ENCODE measurements at regions not wholly inside any gene's neighbourhood (a gene's known extent, or its start where the extent isn't known, plus 50 kb on each side); places are given as distances from the start of the nearest gene placed in this dataset.

DNA sequence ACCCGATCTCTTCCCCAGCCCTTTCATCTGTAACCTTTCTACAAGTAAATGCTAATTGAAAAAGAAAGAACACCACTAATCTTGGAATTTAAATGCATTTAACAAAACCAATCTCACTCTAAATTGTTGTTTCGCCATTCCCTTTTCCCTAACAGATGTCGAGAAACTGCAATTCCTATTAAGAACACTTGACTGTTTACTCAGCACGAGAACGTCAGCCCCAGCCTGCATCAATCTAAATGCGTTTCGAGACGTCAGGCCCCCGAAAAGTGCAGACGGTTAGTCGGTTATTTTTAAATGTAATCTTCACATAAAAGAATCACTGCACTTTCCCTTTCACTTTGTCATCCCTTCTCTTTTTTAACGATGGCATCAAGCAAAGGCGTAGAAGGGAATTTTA lies 837.6 kb downstream of the VRK1 start:
- TF ChIP-seq, protein P1, sequence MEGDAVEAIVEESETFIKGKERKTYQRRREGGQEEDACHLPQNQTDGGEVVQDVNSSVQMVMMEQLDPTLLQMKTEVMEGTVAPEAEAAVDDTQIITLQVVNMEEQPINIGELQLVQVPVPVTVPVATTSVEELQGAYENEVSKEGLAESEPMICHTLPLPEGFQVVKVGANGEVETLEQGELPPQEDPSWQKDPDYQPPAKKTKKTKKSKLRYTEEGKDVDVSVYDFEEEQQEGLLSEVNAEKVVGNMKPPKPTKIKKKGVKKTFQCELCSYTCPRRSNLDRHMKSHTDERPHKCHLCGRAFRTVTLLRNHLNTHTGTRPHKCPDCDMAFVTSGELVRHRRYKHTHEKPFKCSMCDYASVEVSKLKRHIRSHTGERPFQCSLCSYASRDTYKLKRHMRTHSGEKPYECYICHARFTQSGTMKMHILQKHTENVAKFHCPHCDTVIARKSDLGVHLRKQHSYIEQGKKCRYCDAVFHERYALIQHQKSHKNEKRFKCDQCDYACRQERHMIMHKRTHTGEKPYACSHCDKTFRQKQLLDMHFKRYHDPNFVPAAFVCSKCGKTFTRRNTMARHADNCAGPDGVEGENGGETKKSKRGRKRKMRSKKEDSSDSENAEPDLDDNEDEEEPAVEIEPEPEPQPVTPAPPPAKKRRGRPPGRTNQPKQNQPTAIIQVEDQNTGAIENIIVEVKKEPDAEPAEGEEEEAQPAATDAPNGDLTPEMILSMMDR (IDR thresholded peaks at IDR 0.05; ENCODE audit: insufficient read depth, missing control alignments) = no peak
- no peak for DNase-seq (ENCODE audit: insufficient read length, low spot score)
- no peak for FAIRE-seq

DNA sequence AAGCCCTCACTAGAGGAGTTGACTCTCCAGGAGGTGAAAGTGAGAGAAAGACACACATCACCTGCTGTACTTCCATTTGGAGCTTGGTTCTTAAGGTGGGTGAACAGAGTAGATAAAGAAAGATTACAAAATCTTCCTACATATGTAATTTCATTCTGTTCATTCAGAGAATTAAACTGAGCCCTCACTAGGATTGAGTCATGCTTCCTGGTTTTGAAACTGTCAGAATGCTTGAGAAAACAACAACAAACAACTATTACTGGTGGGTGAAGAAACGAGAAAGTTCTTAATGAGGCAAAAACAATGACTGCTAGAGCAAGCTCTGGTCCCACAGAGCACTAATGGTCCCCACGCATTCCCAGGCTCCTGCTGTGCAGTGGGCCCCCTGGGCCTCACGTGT lies 841.7 kb downstream of the VRK1 start:
- DNase-seq (ENCODE audit: insufficient read length, low spot score) (no peak), FAIRE-seq (no peak)
- TF ChIP-seq, protein P1 (IDR thresholded peaks at IDR 0.05; ENCODE audit: insufficient read depth, missing control alignments) = no peak

DNA sequence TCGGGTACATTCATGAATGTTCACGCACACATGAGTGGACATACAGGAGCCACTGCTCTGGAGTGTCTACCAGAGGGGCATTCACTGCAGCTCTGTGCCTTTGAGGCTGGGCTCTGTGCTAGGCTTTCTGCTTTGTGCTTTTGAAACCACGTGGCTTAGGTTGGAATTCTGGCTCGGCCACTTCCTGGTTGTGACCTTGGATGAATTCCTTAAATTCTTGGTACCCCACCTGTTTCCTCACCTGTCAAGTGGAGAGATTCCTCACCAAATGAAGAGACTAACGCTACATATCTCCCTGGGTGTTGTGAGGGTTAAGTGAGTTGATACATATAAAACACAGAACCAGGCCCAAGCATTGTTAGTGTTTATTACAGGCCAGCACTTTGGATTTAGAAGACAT lies 842.8 kb downstream of the VRK1 start:
- DNase-seq (ENCODE audit: insufficient read length, low spot score) = no peak
- TF ChIP-seq, protein P1 (IDR thresholded peaks at IDR 0.05; ENCODE audit: insufficient read depth, missing control alignments) = no peak
- no peak for FAIRE-seq

DNA sequence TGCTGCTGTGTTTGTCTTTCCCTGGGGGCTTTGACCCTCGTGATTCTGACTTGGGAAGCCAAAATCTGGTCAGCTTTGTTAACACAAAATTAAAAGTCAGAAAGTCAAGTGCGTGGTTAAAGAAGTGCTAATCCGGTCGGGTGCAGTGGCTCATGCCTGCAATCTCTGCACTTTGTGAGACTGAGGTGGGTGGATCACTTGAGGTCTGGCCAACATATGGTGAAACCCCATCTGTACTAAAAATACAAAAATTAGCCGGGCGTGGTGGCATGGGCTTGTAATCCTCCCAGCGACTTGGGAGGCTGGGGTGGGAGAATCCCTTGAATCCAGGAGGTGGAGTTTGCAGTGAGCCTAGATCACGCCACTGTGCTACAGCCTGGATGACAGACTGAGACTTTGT lies 844.6 kb downstream of the VRK1 start:
- TF ChIP-seq, protein P1 (IDR thresholded peaks at IDR 0.05; ENCODE audit: insufficient read depth, missing control alignments) = no peak
- DNase-seq (ENCODE audit: insufficient read length, low spot score) = no peak
- FAIRE-seq = no peak

DNA sequence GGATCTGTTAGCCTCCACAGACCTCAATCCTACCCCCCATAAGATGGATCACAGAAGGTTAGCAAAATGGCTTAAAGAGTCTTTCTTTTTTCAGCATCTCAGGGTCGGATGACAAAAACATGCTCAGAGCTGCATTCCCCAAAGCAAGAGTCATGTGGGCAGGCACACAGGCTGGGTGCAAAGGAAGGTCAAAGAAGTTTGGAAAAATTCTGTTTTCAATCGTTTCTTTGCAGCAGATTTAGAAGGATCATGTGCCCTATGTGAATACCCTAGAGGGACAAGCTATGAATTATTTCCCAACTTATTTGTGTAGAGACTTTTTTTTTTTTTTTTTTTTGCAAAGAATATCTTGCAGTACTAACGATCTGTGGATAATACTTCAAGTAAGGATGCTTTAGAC lies 845.4 kb downstream of the VRK1 start:
- no peak for FAIRE-seq
- TF ChIP-seq, protein P1 (IDR thresholded peaks at IDR 0.05; ENCODE audit: insufficient read depth, missing control alignments) = no peak

DNA sequence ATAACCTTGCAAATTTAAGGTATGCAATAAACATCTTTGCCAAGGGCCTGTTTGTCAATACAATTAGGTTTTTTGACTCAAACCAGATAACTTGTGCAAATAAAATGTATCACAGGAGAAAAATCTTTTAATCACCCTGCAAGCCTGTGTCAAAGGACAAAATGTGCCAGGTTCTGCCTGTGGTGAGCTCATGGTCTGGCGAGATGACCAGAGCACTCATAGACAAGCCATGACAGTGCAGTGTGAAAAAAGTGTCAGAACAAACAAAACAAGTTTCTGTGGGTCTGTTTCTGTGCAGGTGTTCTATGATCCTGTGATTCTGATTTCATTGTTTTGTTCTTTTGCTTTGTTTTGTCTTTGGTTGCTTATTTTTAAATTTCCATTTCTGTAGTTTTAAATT lies 847.2 kb downstream of the VRK1 start:
- TF ChIP-seq, protein P1 (IDR thresholded peaks at IDR 0.05; ENCODE audit: insufficient read depth, missing control alignments) = no peak
- DNase-seq (ENCODE audit: insufficient read length, low spot score) (no peak), FAIRE-seq (no peak)

More for the DNA sequence above, 845.4 kb downstream of the VRK1 start:
- DNase-seq (ENCODE audit: insufficient read length, low spot score) = no peak

DNA sequence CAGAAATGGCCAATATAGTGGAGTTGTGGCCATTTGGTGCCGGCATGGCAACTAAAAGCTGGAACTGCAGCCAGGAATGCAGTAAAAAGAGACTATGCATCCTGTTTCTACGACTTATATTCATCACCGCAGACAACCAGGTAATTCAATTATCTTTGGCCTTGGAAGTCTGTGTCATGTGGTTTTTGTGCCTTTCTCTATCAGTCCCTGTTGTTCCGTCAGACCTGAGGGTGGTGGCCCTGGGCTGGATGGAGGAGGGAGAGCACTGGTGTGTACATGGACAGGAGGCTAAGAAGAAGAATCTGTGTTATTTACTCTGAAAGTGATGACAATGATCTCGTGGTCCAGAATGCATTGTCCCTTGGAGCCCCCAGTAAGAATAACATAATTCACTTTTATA lies 852.6 kb downstream of the VRK1 start:
- DNase-seq (ENCODE audit: insufficient read length, low spot score) (no peak), FAIRE-seq (no peak)
- TF ChIP-seq, protein P1 (IDR thresholded peaks at IDR 0.05; ENCODE audit: insufficient read depth, missing control alignments) = no peak
